ENCODE measurements at regions not wholly inside any gene's neighbourhood (a gene's known extent, or its start where the extent isn't known, plus 50 kb on each side); places are given as distances from the start of the nearest gene placed in this dataset.
"Not testable (repeated sequence)": the region's sequence is repeated elsewhere in the genome, so short reads cannot be mapped to it uniquely, and the experiment has no call there.

GRCh38 chr14:30058401-30058800 is 130.8 kb upstream of the PRKD1 start:
- H3K27ac Mint-ChIP-seq (ENCODE audit: unreplicated experiment): no peak overlapping the region
- no peaks in the 10 kb centered on the region for H3K36me3 Mint-ChIP-seq (ENCODE audit: unreplicated experiment)
- H3K9me3 Mint-ChIP-seq (ENCODE audit: unreplicated experiment): no peaks in the 10 kb centered on the region
- DNase-seq: no peak
- H3K27me3 Mint-ChIP-seq (ENCODE audit: unreplicated experiment): no peaks in the 10 kb centered on the region
- H3K4me3 Mint-ChIP-seq (ENCODE audit: unreplicated experiment): no peak overlapping the region
- H3K4me1 Mint-ChIP-seq (ENCODE audit: low read depth, unreplicated experiment): no peaks in the 10 kb centered on the region
- TF ChIP-seq CTCF (IDR thresholded peaks at IDR 0.05; ENCODE audit: partially characterized antibody, unreplicated experiment): no peak

- no peak for TF ChIP-seq CTCF (IDR thresholded peaks at IDR 0.05; ENCODE audit: partially characterized antibody, unreplicated experiment)
- Mint-ChIP-seq H3K4me3 (ENCODE audit: unreplicated experiment) (no peak overlapping the region), H3K36me3 (ENCODE audit: unreplicated experiment) (no peaks in the 10 kb centered on the region), H3K27ac (ENCODE audit: unreplicated experiment) (no peak overlapping the region), H3K9me3 (ENCODE audit: unreplicated experiment) (peaks cover 2% of the 10 kb centered on the region), H3K27me3 (ENCODE audit: unreplicated experiment) (no peaks in the 10 kb centered on the region), H3K4me1 (ENCODE audit: low read depth, unreplicated experiment) (no peaks in the 10 kb centered on the region)
- no peak for DNase-seq
Measured at GRCh38 chr14:30063746-30064145, 136.1 kb upstream of the PRKD1 start.

- H3K4me3 Mint-ChIP-seq (ENCODE audit: unreplicated experiment): no peak overlapping the region
- no peak overlapping the region for H3K27ac Mint-ChIP-seq (ENCODE audit: unreplicated experiment)
- H3K4me1 Mint-ChIP-seq (ENCODE audit: low read depth, unreplicated experiment): no peaks in the 10 kb centered on the region
- DNase-seq: no peak
- no peak for TF ChIP-seq CTCF (IDR thresholded peaks at IDR 0.05; ENCODE audit: partially characterized antibody, unreplicated experiment)
- H3K36me3 Mint-ChIP-seq (ENCODE audit: unreplicated experiment): no peaks in the 10 kb centered on the region
- H3K27me3 Mint-ChIP-seq (ENCODE audit: unreplicated experiment): no peaks in the 10 kb centered on the region
- H3K9me3 Mint-ChIP-seq (ENCODE audit: unreplicated experiment): peaks cover 2% of the 10 kb centered on the region
Measured at GRCh38 chr14:30064454-30064853, 136.8 kb upstream of the PRKD1 start.

- TF ChIP-seq CTCF (IDR thresholded peaks at IDR 0.05; ENCODE audit: partially characterized antibody, unreplicated experiment): no peak
- peaks cover 5% of the 10 kb centered on the region for H3K36me3 Mint-ChIP-seq (ENCODE audit: unreplicated experiment)
Measured at GRCh38 chr14:30069536-30069935, 141.9 kb upstream of the PRKD1 start.

GRCh38 chr14:30072454-30072853 is 144.8 kb upstream of the PRKD1 start:
- not testable (repeated sequence) for H3K36me3 Mint-ChIP-seq (ENCODE audit: unreplicated experiment); H3K27me3 Mint-ChIP-seq (ENCODE audit: unreplicated experiment); DNase-seq; H3K4me1 Mint-ChIP-seq (ENCODE audit: low read depth, unreplicated experiment); H3K27ac Mint-ChIP-seq (ENCODE audit: unreplicated experiment); H3K4me3 Mint-ChIP-seq (ENCODE audit: unreplicated experiment); H3K9me3 Mint-ChIP-seq (ENCODE audit: unreplicated experiment)

More at GRCh38 chr14:30069536-30069935, 141.9 kb upstream of the PRKD1 start:
- Mint-ChIP-seq H3K27me3 (ENCODE audit: unreplicated experiment) (no peaks in the 10 kb centered on the region), H3K27ac (ENCODE audit: unreplicated experiment) (no peak overlapping the region), H3K9me3 (ENCODE audit: unreplicated experiment) (peaks cover 2% of the 10 kb centered on the region), H3K4me1 (ENCODE audit: low read depth, unreplicated experiment) (no peaks in the 10 kb centered on the region), H3K4me3 (ENCODE audit: unreplicated experiment) (no peak overlapping the region)
- no peak for DNase-seq

- no peaks in the 10 kb centered on the region for H3K36me3 Mint-ChIP-seq (ENCODE audit: unreplicated experiment)
- no peak for TF ChIP-seq CTCF (IDR thresholded peaks at IDR 0.05; ENCODE audit: partially characterized antibody, unreplicated experiment)
- no peak overlapping the region for H3K4me3 Mint-ChIP-seq (ENCODE audit: unreplicated experiment)
- no peaks in the 10 kb centered on the region for H3K4me1 Mint-ChIP-seq (ENCODE audit: low read depth, unreplicated experiment)
- H3K9me3 Mint-ChIP-seq (ENCODE audit: unreplicated experiment): no peaks in the 10 kb centered on the region
- no peak overlapping the region for H3K27ac Mint-ChIP-seq (ENCODE audit: unreplicated experiment)
- no peak for DNase-seq
- H3K27me3 Mint-ChIP-seq (ENCODE audit: unreplicated experiment): no peaks in the 10 kb centered on the region
Measured at GRCh38 chr14:30077946-30078345, 150.3 kb upstream of the PRKD1 start.

Data from glutamatergic neuron (in vitro differentiated cells).